ENCODE measurements at regions not wholly inside any gene's neighbourhood (a gene's known extent, or its start where the extent isn't known, plus 50 kb on each side); places are given as distances from the start of the nearest gene placed in this dataset.

GRCh38 chr16:75861311-75862097 lies 135.2 kb upstream of the CPHXL start:
- no peak overlapping the region for H3K4me2 ChIP-seq (ENCODE audit: insufficient read depth, low read length)
- no peak overlapping the region for H3K27ac ChIP-seq (ENCODE audit: low read depth, low read length)
- no peak for DNase-seq (ENCODE audit: insufficient read length, low spot score, missing footprints)
- TF ChIP-seq, protein P1, sequence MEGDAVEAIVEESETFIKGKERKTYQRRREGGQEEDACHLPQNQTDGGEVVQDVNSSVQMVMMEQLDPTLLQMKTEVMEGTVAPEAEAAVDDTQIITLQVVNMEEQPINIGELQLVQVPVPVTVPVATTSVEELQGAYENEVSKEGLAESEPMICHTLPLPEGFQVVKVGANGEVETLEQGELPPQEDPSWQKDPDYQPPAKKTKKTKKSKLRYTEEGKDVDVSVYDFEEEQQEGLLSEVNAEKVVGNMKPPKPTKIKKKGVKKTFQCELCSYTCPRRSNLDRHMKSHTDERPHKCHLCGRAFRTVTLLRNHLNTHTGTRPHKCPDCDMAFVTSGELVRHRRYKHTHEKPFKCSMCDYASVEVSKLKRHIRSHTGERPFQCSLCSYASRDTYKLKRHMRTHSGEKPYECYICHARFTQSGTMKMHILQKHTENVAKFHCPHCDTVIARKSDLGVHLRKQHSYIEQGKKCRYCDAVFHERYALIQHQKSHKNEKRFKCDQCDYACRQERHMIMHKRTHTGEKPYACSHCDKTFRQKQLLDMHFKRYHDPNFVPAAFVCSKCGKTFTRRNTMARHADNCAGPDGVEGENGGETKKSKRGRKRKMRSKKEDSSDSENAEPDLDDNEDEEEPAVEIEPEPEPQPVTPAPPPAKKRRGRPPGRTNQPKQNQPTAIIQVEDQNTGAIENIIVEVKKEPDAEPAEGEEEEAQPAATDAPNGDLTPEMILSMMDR (IDR thresholded peaks at IDR 0.05; ENCODE audit: extremely low read depth, low read depth, low read length): no peak
- no peaks in the 10 kb centered on the region for H3K79me2 ChIP-seq (ENCODE audit: insufficient read depth, low read length)
- H3K9me3 ChIP-seq (ENCODE audit: low read depth, low read length): no peaks in the 10 kb centered on the region
- no peak overlapping the region for H2AFZ ChIP-seq (ENCODE audit: low read length)
- H3K4me1 ChIP-seq (ENCODE audit: insufficient read depth, low read length): no peaks in the 10 kb centered on the region
- no peaks in the 10 kb centered on the region for H3K27me3 ChIP-seq (ENCODE audit: insufficient read depth, low read length)
- no peaks in the 10 kb centered on the region for H4K20me1 ChIP-seq (ENCODE audit: insufficient read depth, low read length)
- H3K4me3 ChIP-seq (ENCODE audit: insufficient read depth, low read length): no peak overlapping the region
- H3K36me3 ChIP-seq (ENCODE audit: insufficient read depth, low read length): no peaks in the 10 kb centered on the region

- Histone ChIP-seq H3K4me2 (ENCODE audit: insufficient read depth, low read length) (no peak overlapping the region), H3K27me3 (ENCODE audit: insufficient read depth, low read length) (no peaks in the 10 kb centered on the region), H3K9me3 (ENCODE audit: low read depth, low read length) (no peaks in the 10 kb centered on the region), H3K27ac (ENCODE audit: low read depth, low read length) (no peak overlapping the region), H3K36me3 (ENCODE audit: insufficient read depth, low read length) (no peaks in the 10 kb centered on the region), H3K4me1 (ENCODE audit: insufficient read depth, low read length) (no peaks in the 10 kb centered on the region), H4K20me1 (ENCODE audit: insufficient read depth, low read length) (no peaks in the 10 kb centered on the region), H3K79me2 (ENCODE audit: insufficient read depth, low read length) (no peaks in the 10 kb centered on the region), H3K4me3 (ENCODE audit: insufficient read depth, low read length) (no peak overlapping the region), H2AFZ (ENCODE audit: low read length) (no peak overlapping the region)
- no peak for DNase-seq (ENCODE audit: insufficient read length, low spot score, missing footprints)
- TF ChIP-seq, protein P1 (IDR thresholded peaks at IDR 0.05; ENCODE audit: extremely low read depth, low read depth, low read length): no peak
These were observed 135.8 kb upstream of the CPHXL start for GRCh38 chr16:75862098-75862386.

DNA sequence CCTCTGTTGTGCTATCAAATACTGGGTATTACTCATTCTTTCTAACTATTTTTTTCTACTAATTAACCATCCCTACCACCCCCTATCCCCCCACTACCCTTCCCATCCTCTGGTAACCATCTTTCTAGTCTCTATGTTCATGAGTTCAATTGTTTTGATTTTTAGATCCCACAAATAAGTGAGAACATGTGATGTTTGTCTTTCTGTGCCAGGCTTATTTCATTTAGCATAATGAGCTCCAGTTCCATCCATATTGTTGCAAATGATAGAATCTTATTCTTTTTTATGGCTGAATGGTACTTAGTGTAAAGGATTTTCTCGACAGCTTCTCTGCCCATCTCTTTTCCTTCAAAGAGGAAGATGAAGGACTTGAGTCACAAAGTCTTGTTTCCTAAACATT lies 138.0 kb upstream of the CPHXL start:
- TF ChIP-seq, protein P1 (IDR thresholded peaks at IDR 0.05; ENCODE audit: extremely low read depth, low read depth, low read length): no peak
- no peak for DNase-seq (ENCODE audit: insufficient read length, low spot score, missing footprints)
- H4K20me1 ChIP-seq (ENCODE audit: insufficient read depth, low read length): no peaks in the 10 kb centered on the region

DNA sequence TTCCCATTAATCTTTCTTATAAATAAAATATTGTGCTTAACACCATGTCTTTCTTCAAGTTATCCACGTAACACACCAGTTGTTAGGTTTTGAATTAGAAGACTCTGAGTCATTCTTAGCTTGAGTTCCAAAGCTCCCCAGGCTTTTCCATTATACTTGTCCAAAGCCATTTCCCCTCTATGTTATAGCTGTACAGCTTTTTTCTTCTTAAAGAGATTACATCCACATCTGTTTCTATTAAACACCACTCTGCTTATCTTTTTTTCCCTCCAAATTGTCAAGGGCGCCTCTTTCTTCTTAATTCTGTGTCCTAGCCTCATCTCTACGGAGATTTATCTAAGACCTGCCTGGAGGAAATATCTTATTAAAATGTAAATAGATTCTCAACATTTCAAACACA lies 139.4 kb upstream of the CPHXL start:
- Histone ChIP-seq H3K79me2 (ENCODE audit: insufficient read depth, low read length) (no peaks in the 10 kb centered on the region), H3K27me3 (ENCODE audit: insufficient read depth, low read length) (no peaks in the 10 kb centered on the region), H3K4me1 (ENCODE audit: insufficient read depth, low read length) (no peaks in the 10 kb centered on the region), H4K20me1 (ENCODE audit: insufficient read depth, low read length) (no peaks in the 10 kb centered on the region), H3K36me3 (ENCODE audit: insufficient read depth, low read length) (no peaks in the 10 kb centered on the region), H3K9me3 (ENCODE audit: low read depth, low read length) (no peaks in the 10 kb centered on the region), H3K4me3 (ENCODE audit: insufficient read depth, low read length) (no peak overlapping the region), H3K4me2 (ENCODE audit: insufficient read depth, low read length) (no peak overlapping the region), H2AFZ (ENCODE audit: low read length) (no peak overlapping the region), H3K27ac (ENCODE audit: low read depth, low read length) (no peak overlapping the region)
- TF ChIP-seq, protein P1 (IDR thresholded peaks at IDR 0.05; ENCODE audit: extremely low read depth, low read depth, low read length): no peak
- DNase-seq (ENCODE audit: insufficient read length, low spot score, missing footprints): no peak

More for the DNA sequence above, 138.0 kb upstream of the CPHXL start:
- H3K4me2 ChIP-seq (ENCODE audit: insufficient read depth, low read length): no peak overlapping the region
- no peak overlapping the region for H3K27ac ChIP-seq (ENCODE audit: low read depth, low read length)
- no peaks in the 10 kb centered on the region for H3K27me3 ChIP-seq (ENCODE audit: insufficient read depth, low read length)
- no peaks in the 10 kb centered on the region for H3K9me3 ChIP-seq (ENCODE audit: low read depth, low read length)
- no peaks in the 10 kb centered on the region for H3K4me1 ChIP-seq (ENCODE audit: insufficient read depth, low read length)
- no peaks in the 10 kb centered on the region for H3K36me3 ChIP-seq (ENCODE audit: insufficient read depth, low read length)
- no peaks in the 10 kb centered on the region for H3K79me2 ChIP-seq (ENCODE audit: insufficient read depth, low read length)
- H2AFZ ChIP-seq (ENCODE audit: low read length): no peak overlapping the region
- H3K4me3 ChIP-seq (ENCODE audit: insufficient read depth, low read length): no peak overlapping the region
